ENCODE measurements at regions not wholly inside any gene's neighbourhood (a gene's known extent, or its start where the extent isn't known, plus 50 kb on each side); places are given as distances from the start of the nearest gene placed in this dataset.

DNA sequence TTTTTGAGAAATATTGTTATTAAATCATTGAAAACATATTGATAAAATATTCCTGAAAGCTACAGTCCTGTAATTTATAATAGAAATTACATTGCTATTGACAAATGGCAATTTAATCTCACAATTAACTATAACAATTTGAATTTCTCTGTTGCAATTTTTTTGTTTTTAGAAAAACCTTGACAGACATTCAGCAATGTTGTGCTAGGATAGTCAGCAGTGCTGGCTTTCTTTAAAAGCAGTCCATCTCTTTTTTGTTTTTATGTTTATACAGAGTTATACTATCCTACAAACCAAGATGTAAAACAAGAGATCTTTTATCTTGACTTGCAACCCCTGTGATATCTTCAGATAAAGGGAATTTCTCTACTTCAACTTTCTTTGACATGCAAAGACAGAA, 93.1 kb downstream of the TUSC7 start:
- TF ChIP-seq POLR2A (IDR thresholded peaks at IDR 0.05) (no peak), CTCF (IDR thresholded peaks at IDR 0.05 in 4 of 5, conservative IDR thresholded peaks at IDR 0.05 in 1 of 5) (no peak)

All from gastrocnemius medialis (tissue), 4 donors.